ENCODE measurements at regions not wholly inside any gene's neighbourhood (a gene's known extent, or its start where the extent isn't known, plus 50 kb on each side); places are given as distances from the start of the nearest gene placed in this dataset.
"Not testable (repeated sequence)": the region's sequence is repeated elsewhere in the genome, so short reads cannot be mapped to it uniquely, and the experiment has no call there.

DNA sequence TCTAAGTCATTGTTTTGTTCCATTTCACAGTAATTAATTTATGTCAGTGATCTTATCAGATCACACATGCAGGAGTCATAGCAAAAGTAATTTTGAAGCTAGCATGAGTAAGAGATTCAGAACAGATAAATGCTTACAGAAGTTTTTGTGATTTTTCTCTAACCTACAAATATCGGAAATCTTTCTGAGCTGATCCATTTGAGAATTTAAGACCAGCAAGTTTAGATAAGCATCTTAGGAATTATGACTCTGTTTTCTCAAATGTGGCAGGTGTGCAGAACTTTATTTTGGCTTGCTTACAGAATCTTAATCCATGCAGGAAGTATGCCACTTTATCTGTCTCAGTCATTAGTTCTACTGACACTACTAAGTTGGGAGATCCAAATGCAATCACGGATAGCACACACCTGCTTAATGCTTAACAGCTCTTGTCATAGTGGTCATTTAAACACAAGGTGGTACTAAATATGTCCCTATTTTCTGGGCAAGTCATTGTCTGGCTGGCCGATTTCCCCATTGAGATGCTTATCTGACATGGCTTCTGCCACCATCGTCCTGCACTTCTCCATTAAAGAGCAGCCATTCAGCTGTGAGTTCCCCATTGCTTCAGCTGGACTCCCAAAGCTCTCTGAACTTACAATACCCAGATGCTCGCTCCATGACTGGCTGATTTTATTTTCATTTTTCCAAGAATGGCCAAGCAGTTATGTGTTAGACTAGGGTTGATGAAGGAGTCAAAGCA lies 305.4 kb upstream of the NUDT12 start:
- TF ChIP-seq, protein P1, sequence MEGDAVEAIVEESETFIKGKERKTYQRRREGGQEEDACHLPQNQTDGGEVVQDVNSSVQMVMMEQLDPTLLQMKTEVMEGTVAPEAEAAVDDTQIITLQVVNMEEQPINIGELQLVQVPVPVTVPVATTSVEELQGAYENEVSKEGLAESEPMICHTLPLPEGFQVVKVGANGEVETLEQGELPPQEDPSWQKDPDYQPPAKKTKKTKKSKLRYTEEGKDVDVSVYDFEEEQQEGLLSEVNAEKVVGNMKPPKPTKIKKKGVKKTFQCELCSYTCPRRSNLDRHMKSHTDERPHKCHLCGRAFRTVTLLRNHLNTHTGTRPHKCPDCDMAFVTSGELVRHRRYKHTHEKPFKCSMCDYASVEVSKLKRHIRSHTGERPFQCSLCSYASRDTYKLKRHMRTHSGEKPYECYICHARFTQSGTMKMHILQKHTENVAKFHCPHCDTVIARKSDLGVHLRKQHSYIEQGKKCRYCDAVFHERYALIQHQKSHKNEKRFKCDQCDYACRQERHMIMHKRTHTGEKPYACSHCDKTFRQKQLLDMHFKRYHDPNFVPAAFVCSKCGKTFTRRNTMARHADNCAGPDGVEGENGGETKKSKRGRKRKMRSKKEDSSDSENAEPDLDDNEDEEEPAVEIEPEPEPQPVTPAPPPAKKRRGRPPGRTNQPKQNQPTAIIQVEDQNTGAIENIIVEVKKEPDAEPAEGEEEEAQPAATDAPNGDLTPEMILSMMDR (IDR thresholded peaks at IDR 0.05; ENCODE audit: low read depth, low read length, missing control alignments), result no peak
- no peak overlapping the region for H3K4me3 ChIP-seq (replicated peaks; ENCODE audit: low read depth, low read length)
- DNase-seq (ENCODE audit: extremely low read depth, low read depth), result no peak

DNA sequence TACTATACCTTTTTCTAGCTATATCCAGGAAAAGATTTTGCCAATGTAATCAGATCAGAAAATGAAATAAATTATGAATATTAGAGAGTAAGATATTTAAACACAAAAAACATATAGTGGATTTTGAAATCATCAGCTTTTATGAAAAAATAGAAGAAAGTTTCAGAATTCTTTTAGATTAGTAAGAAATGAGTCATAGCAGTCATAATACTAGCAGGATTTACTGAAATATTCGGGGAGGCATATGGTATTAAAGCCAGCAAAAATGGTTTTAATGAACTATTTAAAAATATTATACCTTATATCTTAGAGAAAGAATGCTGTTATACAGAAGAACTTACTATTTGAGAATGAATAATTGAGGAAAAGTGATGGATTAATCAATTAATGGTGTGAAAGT lies 303.6 kb upstream of the NUDT12 start:
- no peak for DNase-seq (ENCODE audit: extremely low read depth, low read depth)
- TF ChIP-seq, protein P1 (IDR thresholded peaks at IDR 0.05; ENCODE audit: low read depth, low read length, missing control alignments), result no peak
- no peak overlapping the region for H3K4me3 ChIP-seq (replicated peaks; ENCODE audit: low read depth, low read length)

DNA sequence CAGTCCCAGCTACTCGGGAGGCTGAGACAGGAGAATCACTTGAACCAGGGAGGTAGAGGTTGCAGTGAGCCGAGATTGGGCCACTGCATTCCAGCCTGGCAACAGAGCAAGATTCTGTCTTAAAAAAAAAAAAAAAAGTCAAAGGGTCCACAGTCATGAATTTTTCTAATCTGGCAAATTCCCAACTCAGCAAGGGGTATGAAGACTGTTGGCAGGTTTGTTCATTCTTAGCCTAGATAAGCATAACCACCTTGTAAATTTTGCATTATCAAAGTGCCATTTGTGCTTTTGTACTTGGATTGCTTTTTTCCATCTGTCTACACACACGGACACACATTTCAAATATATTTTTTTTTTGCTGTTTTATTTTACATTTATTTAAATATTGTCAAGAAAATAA lies 299.8 kb upstream of the NUDT12 start:
- TF ChIP-seq, protein P1 (IDR thresholded peaks at IDR 0.05; ENCODE audit: low read depth, low read length, missing control alignments), result no peak
- no peak overlapping the region for H3K4me3 ChIP-seq (replicated peaks; ENCODE audit: low read depth, low read length)
- DNase-seq (ENCODE audit: extremely low read depth, low read depth), result no peak

DNA sequence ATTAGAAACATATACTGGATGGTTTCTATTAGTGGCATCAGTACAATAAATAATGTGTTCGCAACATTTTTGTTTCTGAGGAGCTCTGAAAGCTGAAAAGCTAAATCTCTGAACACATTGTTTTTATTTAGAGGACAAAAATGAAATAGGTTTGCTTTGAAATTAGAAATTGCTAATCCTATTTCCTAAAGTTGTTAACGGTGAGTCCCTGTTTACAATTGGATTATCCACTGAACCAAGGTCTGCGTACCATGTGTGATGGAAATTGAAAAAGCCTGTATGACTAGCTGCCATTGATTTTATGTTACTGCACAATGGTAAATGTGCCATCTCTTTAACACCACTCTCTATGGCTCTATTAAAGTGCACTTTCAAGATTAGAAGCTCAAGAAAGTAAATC lies 297.7 kb upstream of the NUDT12 start:
- TF ChIP-seq, protein P1 (IDR thresholded peaks at IDR 0.05; ENCODE audit: low read depth, low read length, missing control alignments), result no peak
- no peak for DNase-seq (ENCODE audit: extremely low read depth, low read depth)
- no peak overlapping the region for H3K4me3 ChIP-seq (replicated peaks; ENCODE audit: low read depth, low read length)

DNA sequence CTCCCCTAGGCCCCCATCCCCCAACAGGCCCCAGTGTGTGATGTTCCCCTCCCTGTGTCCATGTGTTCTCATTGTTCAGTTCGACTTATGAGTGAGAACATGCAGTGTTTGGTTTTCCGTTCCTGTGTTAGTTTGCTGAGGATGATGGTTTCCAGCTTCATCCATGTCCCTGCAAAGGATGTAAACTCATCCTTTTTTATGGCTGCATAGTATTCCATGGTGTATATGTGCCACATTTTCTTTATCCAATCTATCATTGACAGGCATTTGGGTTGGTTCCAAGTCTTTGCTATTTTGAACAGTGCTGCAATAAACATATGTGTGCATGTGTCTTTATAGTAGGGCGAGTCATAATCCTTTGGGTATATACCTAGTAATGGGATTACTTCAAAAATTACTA lies 295.8 kb upstream of the NUDT12 start:
- not testable (repeated sequence) for H3K4me3 ChIP-seq (replicated peaks; ENCODE audit: low read depth, low read length); DNase-seq (ENCODE audit: extremely low read depth, low read depth)

DNA sequence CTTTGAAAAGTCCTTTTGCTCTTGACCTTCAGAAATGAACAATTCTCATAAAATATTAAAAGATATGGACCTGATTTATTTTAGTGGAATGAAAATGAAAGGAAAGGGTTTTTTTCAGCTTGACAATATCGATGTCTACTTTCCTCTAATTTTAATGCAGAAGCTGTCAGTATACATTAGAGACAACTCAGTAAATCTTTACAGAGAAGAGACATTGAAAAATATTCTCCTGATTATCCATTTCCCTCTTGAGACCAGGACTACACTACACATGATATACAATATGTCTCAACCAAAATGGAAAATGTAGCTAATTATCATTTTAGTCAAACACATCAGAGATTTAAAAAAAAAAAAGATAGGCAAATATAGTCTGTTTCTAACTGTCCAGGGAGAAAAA lies 288.5 kb upstream of the NUDT12 start:
- no peak for DNase-seq (ENCODE audit: extremely low read depth, low read depth)
- TF ChIP-seq, protein P1 (IDR thresholded peaks at IDR 0.05; ENCODE audit: low read depth, low read length, missing control alignments), result no peak
- no peak overlapping the region for H3K4me3 ChIP-seq (replicated peaks; ENCODE audit: low read depth, low read length)

DNA sequence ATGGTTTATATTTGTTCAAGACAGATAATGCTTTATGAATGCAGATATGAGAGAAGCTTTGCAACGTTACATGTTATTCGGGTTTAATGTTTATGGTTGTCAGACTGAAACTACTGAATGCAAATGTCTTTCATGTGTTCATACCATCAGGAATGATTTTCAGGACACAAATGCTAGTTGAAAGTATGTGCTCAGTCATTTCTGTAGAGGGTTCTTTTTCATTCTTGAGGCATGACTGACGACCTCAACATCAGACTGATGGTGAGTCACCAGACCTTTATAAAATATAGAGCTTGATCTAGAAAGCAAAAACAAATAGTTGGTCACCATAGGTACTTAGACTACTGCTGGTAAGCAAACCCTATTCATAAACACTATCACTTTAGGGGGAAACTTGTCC lies 287.3 kb upstream of the NUDT12 start:
- DNase-seq (ENCODE audit: extremely low read depth, low read depth), result peak; percentile 31
- no peak overlapping the region for H3K4me3 ChIP-seq (replicated peaks; ENCODE audit: low read depth, low read length)
- TF ChIP-seq, protein P1 (IDR thresholded peaks at IDR 0.05; ENCODE audit: low read depth, low read length, missing control alignments), result no peak

Measured in HFF-Myc (cell line).